ENCODE measurements at regions not wholly inside any gene's neighbourhood (a gene's known extent, or its start where the extent isn't known, plus 50 kb on each side); places are given as distances from the start of the nearest gene placed in this dataset.

DNA sequence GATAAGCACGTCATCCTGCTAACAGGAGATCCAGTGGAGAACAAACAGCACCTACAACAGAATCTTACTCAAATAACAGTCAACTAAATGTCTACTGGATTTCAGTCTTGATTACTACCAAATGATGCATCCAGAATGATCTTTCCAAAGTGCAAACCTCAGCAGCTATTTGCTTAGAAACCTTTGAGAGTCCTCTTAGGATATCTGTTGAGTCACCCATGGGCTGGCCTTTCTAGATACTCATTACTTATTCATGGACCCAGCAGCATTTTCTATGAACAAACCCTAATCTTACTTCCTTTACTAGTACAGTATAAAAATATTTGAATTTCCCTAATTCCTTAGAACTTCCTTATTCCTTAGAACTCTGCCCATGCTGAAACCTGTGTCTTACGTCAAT is 118.5 kb upstream of the PABPC4L start:
- Histone ChIP-seq H3K9ac (ENCODE audit: low read depth, low read length) (no peak overlapping the region), H3K4me1 (ENCODE audit: control insufficient read depth, insufficient read depth, low read length) (no peaks in the 10 kb centered on the region), H3K36me3 (ENCODE audit: control insufficient read depth, insufficient read depth, low read length) (no peaks in the 10 kb centered on the region), H3K9me3 (ENCODE audit: control insufficient read depth, insufficient read depth, low read length) (no peaks in the 10 kb centered on the region), H3K27me3 (ENCODE audit: control insufficient read depth, insufficient read depth, low read length) (no peaks in the 10 kb centered on the region), H3K4me3 (ENCODE audit: low read depth, low read length) (no peak overlapping the region)

GRCh38 chr4:134313591-134313990 is 112.0 kb upstream of the PABPC4L start:
- H3K4me3 ChIP-seq (ENCODE audit: low read depth, low read length): no peak overlapping the region
- H3K4me1 ChIP-seq (ENCODE audit: control insufficient read depth, insufficient read depth, low read length): no peaks in the 10 kb centered on the region
- no peaks in the 10 kb centered on the region for H3K36me3 ChIP-seq (ENCODE audit: control insufficient read depth, insufficient read depth, low read length)

GRCh38 chr4:134309715-134310114 is 108.1 kb upstream of the PABPC4L start:
- no peaks in the 10 kb centered on the region for H3K4me1 ChIP-seq (ENCODE audit: control insufficient read depth, insufficient read depth, low read length)
- H3K36me3 ChIP-seq (ENCODE audit: control insufficient read depth, insufficient read depth, low read length): no peaks in the 10 kb centered on the region
- no peak overlapping the region for H3K9ac ChIP-seq (ENCODE audit: low read depth, low read length)
- H3K9me3 ChIP-seq (ENCODE audit: control insufficient read depth, insufficient read depth, low read length): no peaks in the 10 kb centered on the region
- H3K27me3 ChIP-seq (ENCODE audit: control insufficient read depth, insufficient read depth, low read length): no peaks in the 10 kb centered on the region
- no peak overlapping the region for H3K4me3 ChIP-seq (ENCODE audit: low read depth, low read length)

More at GRCh38 chr4:134313591-134313990, 112.0 kb upstream of the PABPC4L start:
- no peaks in the 10 kb centered on the region for H3K27me3 ChIP-seq (ENCODE audit: control insufficient read depth, insufficient read depth, low read length)
- H3K9me3 ChIP-seq (ENCODE audit: control insufficient read depth, insufficient read depth, low read length): no peaks in the 10 kb centered on the region
- H3K9ac ChIP-seq (ENCODE audit: low read depth, low read length): no peak overlapping the region

GRCh38 chr4:134308910-134309309 is 107.3 kb upstream of the PABPC4L start:
- H3K36me3 ChIP-seq (ENCODE audit: control insufficient read depth, insufficient read depth, low read length): no peaks in the 10 kb centered on the region
- no peaks in the 10 kb centered on the region for H3K27me3 ChIP-seq (ENCODE audit: control insufficient read depth, insufficient read depth, low read length)
- no peaks in the 10 kb centered on the region for H3K4me1 ChIP-seq (ENCODE audit: control insufficient read depth, insufficient read depth, low read length)
- H3K9me3 ChIP-seq (ENCODE audit: control insufficient read depth, insufficient read depth, low read length): no peaks in the 10 kb centered on the region
- no peak overlapping the region for H3K9ac ChIP-seq (ENCODE audit: low read depth, low read length)
- no peak overlapping the region for H3K4me3 ChIP-seq (ENCODE audit: low read depth, low read length)

DNA sequence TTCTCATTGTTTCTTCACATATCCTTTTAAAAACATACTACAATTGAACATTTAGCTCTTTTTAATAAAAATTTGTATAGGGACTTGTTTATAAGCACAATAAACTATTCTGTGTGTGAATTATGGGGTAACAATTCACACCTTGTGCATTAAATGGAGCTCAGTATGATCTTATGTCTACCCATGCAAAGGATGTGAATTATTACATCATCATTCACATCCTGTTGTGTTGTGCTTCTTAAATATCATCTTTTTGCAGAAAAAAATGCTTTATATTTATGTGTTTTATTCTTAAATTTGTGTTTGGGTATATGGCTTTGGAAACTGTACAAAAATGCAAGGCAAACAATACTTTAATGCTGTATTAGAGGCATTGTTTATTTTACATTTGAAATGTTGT is 96.7 kb upstream of the PABPC4L start:
- Histone ChIP-seq H3K36me3 (ENCODE audit: control insufficient read depth, insufficient read depth, low read length) (no peaks in the 10 kb centered on the region), H3K9me3 (ENCODE audit: control insufficient read depth, insufficient read depth, low read length) (no peaks in the 10 kb centered on the region), H3K27me3 (ENCODE audit: control insufficient read depth, insufficient read depth, low read length) (no peaks in the 10 kb centered on the region), H3K4me3 (ENCODE audit: low read depth, low read length) (no peak overlapping the region), H3K9ac (ENCODE audit: low read depth, low read length) (no peak overlapping the region), H3K4me1 (ENCODE audit: control insufficient read depth, insufficient read depth, low read length) (no peaks in the 10 kb centered on the region)

- Histone ChIP-seq H3K4me3 (ENCODE audit: low read depth, low read length) (no peak overlapping the region), H3K27me3 (ENCODE audit: control insufficient read depth, insufficient read depth, low read length) (no peaks in the 10 kb centered on the region), H3K4me1 (ENCODE audit: control insufficient read depth, insufficient read depth, low read length) (no peaks in the 10 kb centered on the region), H3K9me3 (ENCODE audit: control insufficient read depth, insufficient read depth, low read length) (no peaks in the 10 kb centered on the region), H3K9ac (ENCODE audit: low read depth, low read length) (no peak overlapping the region), H3K36me3 (ENCODE audit: control insufficient read depth, insufficient read depth, low read length) (no peaks in the 10 kb centered on the region)
Observed at GRCh38 chr4:134297765-134298164, 96.2 kb upstream of the PABPC4L start.

- H3K9me3 ChIP-seq (ENCODE audit: control insufficient read depth, insufficient read depth, low read length): no peaks in the 10 kb centered on the region
- H3K27me3 ChIP-seq (ENCODE audit: control insufficient read depth, insufficient read depth, low read length): no peaks in the 10 kb centered on the region
- no peaks in the 10 kb centered on the region for H3K36me3 ChIP-seq (ENCODE audit: control insufficient read depth, insufficient read depth, low read length)
- no peak overlapping the region for H3K9ac ChIP-seq (ENCODE audit: low read depth, low read length)
- H3K4me1 ChIP-seq (ENCODE audit: control insufficient read depth, insufficient read depth, low read length): no peaks in the 10 kb centered on the region
- H3K4me3 ChIP-seq (ENCODE audit: low read depth, low read length): no peak overlapping the region
Observed at GRCh38 chr4:134282680-134283079, 81.1 kb upstream of the PABPC4L start.

DNA sequence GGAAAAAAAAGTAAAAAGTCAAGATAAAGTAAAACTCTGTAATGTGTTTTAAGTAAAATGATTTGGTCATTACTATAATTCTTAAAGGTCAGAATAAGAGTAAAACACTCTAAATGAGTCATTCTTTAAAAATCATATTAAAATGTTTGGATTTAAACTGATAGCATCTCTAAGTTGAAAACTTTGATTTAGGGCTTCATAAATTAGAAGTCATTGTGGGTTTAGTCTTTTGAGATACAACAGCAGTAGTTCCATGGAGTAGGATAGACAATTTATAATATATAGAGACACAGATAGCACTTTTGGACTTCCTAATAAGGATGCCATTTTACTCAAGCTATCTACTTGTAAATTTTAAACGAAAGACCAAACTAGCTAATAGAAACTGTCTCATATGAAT is 77.1 kb upstream of the PABPC4L start:
- Histone ChIP-seq H3K4me3 (ENCODE audit: low read depth, low read length) (no peak overlapping the region), H3K9ac (ENCODE audit: low read depth, low read length) (no peak overlapping the region), H3K9me3 (ENCODE audit: control insufficient read depth, insufficient read depth, low read length) (no peaks in the 10 kb centered on the region), H3K36me3 (ENCODE audit: control insufficient read depth, insufficient read depth, low read length) (no peaks in the 10 kb centered on the region), H3K4me1 (ENCODE audit: control insufficient read depth, insufficient read depth, low read length) (no peaks in the 10 kb centered on the region), H3K27me3 (ENCODE audit: control insufficient read depth, insufficient read depth, low read length) (no peaks in the 10 kb centered on the region)

DNA sequence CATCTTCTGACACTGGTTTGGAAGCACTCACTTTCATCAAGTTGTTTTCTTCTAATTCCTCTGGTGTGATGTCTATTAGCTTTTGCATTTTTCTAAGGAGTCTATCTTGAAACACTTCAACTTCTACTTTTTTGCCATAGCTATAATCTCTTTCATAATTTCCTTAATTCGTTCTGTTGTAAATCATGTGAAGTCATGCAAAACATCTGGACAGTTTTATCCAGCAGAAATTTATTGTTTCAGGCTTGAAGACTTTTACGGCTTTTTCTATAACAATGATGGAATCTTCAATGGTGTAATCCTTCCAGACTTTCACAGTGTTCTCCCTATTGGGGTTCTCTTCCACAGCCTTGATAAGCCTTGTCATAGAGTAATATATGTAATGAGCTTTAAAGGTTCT is 74.9 kb upstream of the PABPC4L start:
- Histone ChIP-seq H3K9me3 (ENCODE audit: control insufficient read depth, insufficient read depth, low read length) (no peaks in the 10 kb centered on the region), H3K27me3 (ENCODE audit: control insufficient read depth, insufficient read depth, low read length) (no peaks in the 10 kb centered on the region), H3K4me1 (ENCODE audit: control insufficient read depth, insufficient read depth, low read length) (no peaks in the 10 kb centered on the region), H3K4me3 (ENCODE audit: low read depth, low read length) (no peak overlapping the region), H3K36me3 (ENCODE audit: control insufficient read depth, insufficient read depth, low read length) (no peaks in the 10 kb centered on the region), H3K9ac (ENCODE audit: low read depth, low read length) (no peak overlapping the region)

- peaks cover 12% of the 10 kb centered on the region for H3K9me3 ChIP-seq (ENCODE audit: control insufficient read depth, insufficient read depth, low read length)
- no peaks in the 10 kb centered on the region for H3K36me3 ChIP-seq (ENCODE audit: control insufficient read depth, insufficient read depth, low read length)
- H3K9ac ChIP-seq (ENCODE audit: low read depth, low read length): no peak overlapping the region
- H3K4me3 ChIP-seq (ENCODE audit: low read depth, low read length): no peak overlapping the region
- H3K4me1 ChIP-seq (ENCODE audit: control insufficient read depth, insufficient read depth, low read length): no peaks in the 10 kb centered on the region
- H3K27me3 ChIP-seq (ENCODE audit: control insufficient read depth, insufficient read depth, low read length): no peaks in the 10 kb centered on the region
Observed at GRCh38 chr4:134260126-134260525, 58.5 kb upstream of the PABPC4L start.

Measured in iPS-15b (cell line).